DOHH2 (cell line): ENCODE measurements at regions not wholly inside any gene's neighbourhood (a gene's known extent, or its start where the extent isn't known, plus 50 kb on each side); places are given as distances from the start of the nearest gene placed in this dataset.

ENCODE experiments used
- CTCF ChIP-seq: fragments of 200-600 bp; sonication (generic); IDR thresholded peaks from one replicate; pipeline ENCODE4 v1.5.1; 2014; ENCODE audit warnings: antibody characterized with exemption, mild to moderate bottlenecking, low read depth, low read length; ENCODE audit not compliant: poor library complexity, severe bottlenecking
- EZH2phosphoT487 ChIP-seq: fragments of 200-600 bp; sonication (generic); IDR thresholded peaks from 2 replicates; pipeline ENCODE4 v1.6.1; 2017; ENCODE audit warnings: borderline replicate concordance, mild to moderate bottlenecking, antibody characterized with exemption, low read length, moderate library complexity, mixed read lengths

DNA sequence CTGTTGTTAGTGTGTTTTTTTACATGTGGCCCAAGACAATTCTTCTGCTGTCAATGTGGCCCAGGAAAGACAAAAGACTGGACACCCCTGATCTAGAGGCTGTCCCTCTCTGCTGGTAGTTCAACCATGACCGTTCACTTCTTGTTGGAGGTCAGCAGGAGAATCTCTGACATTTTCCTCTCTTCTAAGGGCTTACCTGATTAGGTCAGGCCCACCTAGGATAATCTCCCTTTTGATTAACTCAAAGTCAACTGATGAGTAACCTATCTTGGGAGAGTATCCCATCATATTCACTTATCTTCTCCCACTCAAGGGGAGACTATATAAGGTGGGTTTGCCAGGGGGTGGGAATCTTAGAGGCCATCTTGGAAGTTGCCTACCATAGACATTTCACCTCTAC is 135.2 kb downstream of the BUB3 start:
- TF ChIP-seq CTCF (no peak), EZH2phosphoT487 (no peak)
